GM12878 (cell line): ENCODE measurements at regions not wholly inside any gene's neighbourhood (a gene's known extent, or its start where the extent isn't known, plus 50 kb on each side); places are given as distances from the start of the nearest gene placed in this dataset.

Experiments
- ATAC-seq: fragments of 200-7000 bp; cut with Tn5 transposase; 3 replicates; pipeline ENCODE4 v1.9.1; 2020; ENCODE audit warnings: mild to moderate bottlenecking, moderate library complexity
- BruUV-seq: library from RNA; stranded (reverse); fragments of 400-500 nt; replicated peaks from 2 replicates; lab custom pipeline; 2021; lab: Mats Ljungman, UMichigan
- CTCF ChIA-PET: fragments of 300-600 bp; sonication (Branson Sonifier 250); formaldehyde crosslinking; extraction: SDS; loops from one replicate; lab custom pipeline; 2021; ENCODE audit warnings: inconsistent platforms; lab: Yijun Ruan, JAX
- POLR2A ChIA-PET: fragments of 350-600 bp; formaldehyde crosslinking; extraction: SDS; loops from one replicate; lab custom pipeline; 2021; ENCODE audit warnings: inconsistent platforms; lab: Charles Lee
- RAD21 ChIA-PET: fragments of 300-600 bp; sonication (Branson Sonifier 250); formaldehyde crosslinking; loops from one replicate; lab custom pipeline; 2023; ENCODE audit warnings: antibody characterized with exemption; ENCODE audit not compliant: unreplicated experiment; lab: Charles Lee
- SMC1A ChIA-PET: fragments of 300-600 bp; sonication (Branson Sonifier 250); formaldehyde crosslinking; loops from one replicate; lab custom pipeline; 2023; ENCODE audit not compliant: unreplicated experiment, uncharacterized antibody; lab: Charles Lee
- DNase-seq: peaks from one replicate; pipeline ENCODE4 v3.0.0-alpha.2; 2011; ENCODE audit warnings: low read depth, low spot score
- FAIRE-seq: peaks from 3 replicates; lab custom pipeline; 2011; peaks lifted over from hg19 to GRCh38; lab: Jason Lieb, UNC
- H2AFZ ChIP-seq: 2 replicates; pipeline ENCODE4 v1.6.0; 2011; ENCODE audit warnings: low read depth, low read length, control low read depth; ENCODE audit not compliant: control insufficient read depth
- H3K27ac ChIP-seq: 2 replicates; pipeline ENCODE4 v1.5.1; 2011; ENCODE audit warnings: control low read depth; ENCODE audit not compliant: control insufficient read depth, insufficient read depth
- H3K27me3 ChIP-seq, 2 experiments: replicated peaks in 1 of 2; 2 replicates each; pipeline versions ENCODE4 v1.6.0 to v1.6.1; 2011; ENCODE audit warnings: low read length in 1 of 2; ENCODE audit not compliant: control insufficient read depth in 2 of 2, insufficient read depth in 2 of 2
- H3K36me3 ChIP-seq, 2 experiments: 2 replicates each; pipeline ENCODE4 v1.5.1; 2011; ENCODE audit warnings: low read length in 1 of 2; ENCODE audit not compliant: control insufficient read depth in 2 of 2, insufficient read depth in 2 of 2
- H3K4me1 ChIP-seq: 2 replicates; pipeline ENCODE4 v1.6.1; 2011; ENCODE audit warnings: mild to moderate bottlenecking, low read length, moderate library complexity, mixed read lengths; ENCODE audit not compliant: control insufficient read depth, insufficient read depth
- H3K4me2 ChIP-seq: 2 replicates; pipeline ENCODE4 v1.6.0; 2011; ENCODE audit warnings: control low read depth; ENCODE audit not compliant: control insufficient read depth, insufficient read depth
- H3K4me3 ChIP-seq: fragments of 200-600 bp; sonication (generic); 2 replicates; pipeline ENCODE4 v1.5.1; 2016
- H3K79me2 ChIP-seq: 2 replicates; pipeline ENCODE4 v1.6.0; 2011; ENCODE audit warnings: low read length; ENCODE audit not compliant: control insufficient read depth, insufficient read depth
- H3K9ac ChIP-seq: 2 replicates; pipeline ENCODE4 v1.8.0; 2011; ENCODE audit warnings: low read length, control low read depth, mixed read lengths; ENCODE audit not compliant: control insufficient read depth, insufficient read depth
- H3K9me3 ChIP-seq: replicated peaks from 3 replicates; pipeline ENCODE4 v1.5.1; 2011; ENCODE audit warnings: mild to moderate bottlenecking, low read length; ENCODE audit not compliant: control insufficient read depth, insufficient read depth
- H4K20me1 ChIP-seq: 2 replicates; pipeline ENCODE4 v1.6.0; 2011; ENCODE audit not compliant: control insufficient read depth, insufficient read depth
- CBX3 ChIP-seq: fragments of 200-600 bp; sonication (generic); IDR thresholded peaks from 2 replicates; pipeline ENCODE4 v1.6.1; 2016; ENCODE audit warnings: low read depth, borderline replicate concordance
- ETV6 ChIP-seq, 2 experiments: fragments of 450-650 bp in 1 of 2; IDR thresholded peaks in 1 of 2; conservative IDR thresholded peaks in 1 of 2; 2 replicates each; pipeline ENCODE4 v1.6.1; 2014; ENCODE audit warnings: antibody characterized with exemption in 1 of 2, borderline replicate concordance in 1 of 2, low read depth in 1 of 2, mild to moderate bottlenecking in 1 of 2, moderate library complexity in 1 of 2
- KAT2A ChIP-seq: conservative IDR thresholded peaks from 2 replicates; pipeline ENCODE4 v1.6.1; 2011; ENCODE audit warnings: low read depth, low read length; ENCODE audit not compliant: control insufficient read depth
- NR2C1 ChIP-seq: fragments of 450-650 bp; IDR thresholded peaks from 2 replicates; pipeline ENCODE4 v1.6.1; 2017; ENCODE audit warnings: antibody characterized with exemption, mild to moderate bottlenecking, moderate library complexity
- NR2F1 ChIP-seq: fragments of 450-650 bp; conservative IDR thresholded peaks from 2 replicates; pipeline ENCODE4 v1.6.1; 2017; ENCODE audit warnings: mild to moderate bottlenecking
- PML ChIP-seq: IDR thresholded peaks from 2 replicates; pipeline ENCODE4 v1.6.1; 2012; ENCODE audit warnings: low read length, inconsistent platforms
- RELA ChIP-seq: fragments of 450-650 bp; IDR thresholded peaks from 2 replicates; pipeline ENCODE4 v1.8.0; 2014; ENCODE audit warnings: borderline replicate concordance; ENCODE audit not compliant: partially characterized antibody
- SIN3A ChIP-seq: IDR thresholded peaks from 2 replicates; pipeline ENCODE4 v1.6.1; 2012; ENCODE audit warnings: low read depth, low read length, improper control_type of control experiment
- SRF ChIP-seq, 2 experiments: IDR thresholded peaks; 2 replicates each; pipeline ENCODE4 v1.6.1; 2011; ENCODE audit warnings: low read depth in 2 of 2, low read length in 2 of 2, mild to moderate bottlenecking in 1 of 2, moderate library complexity in 1 of 2
- TCF7 ChIP-seq: IDR thresholded peaks from 2 replicates; pipeline ENCODE4 v1.6.1; 2014; ENCODE audit warnings: antibody characterized with exemption, borderline replicate concordance
- WGBS: methylation state at CpG from one replicate; pipeline ENCODE4 v1.1.6; 2016; ENCODE audit warnings: low lambda C conversion rate; ENCODE audit not compliant: insufficient replicate concordance, insufficient coverage; ENCODE audit errors: missing lambda C conversion rate; 5-methylcytosine and 5-hydroxymethylcytosine counted together
- in situ Hi-C: fragments of 300-500 bp; cut with MboI; formaldehyde crosslinking; loops from 9 replicates; pipeline ENCODE4 v1.14.3; 2018; ENCODE audit warnings: mixed read lengths
- intact Hi-C: fragments of 100-400 bp; cut with micrococcal nuclease; formaldehyde crosslinking; loops from one replicate; pipeline ENCODE4 v1.14.2; 2022; ENCODE audit not compliant: unreplicated experiment
- TF ChIP-seq, protein P1 (sequence below): fragments of 450-650 bp; IDR thresholded peaks from 2 replicates; pipeline ENCODE4 v1.6.1; 2018; ENCODE audit warnings: mild to moderate bottlenecking, low read depth, moderate library complexity; ENCODE audit not compliant: partially characterized antibody
- TF ChIP-seq, protein P2 (sequence below): IDR thresholded peaks from 2 replicates; pipeline ENCODE4 v1.6.1; 2012; ENCODE audit warnings: low read depth, low read length, improper control_type of control experiment

DNA sequence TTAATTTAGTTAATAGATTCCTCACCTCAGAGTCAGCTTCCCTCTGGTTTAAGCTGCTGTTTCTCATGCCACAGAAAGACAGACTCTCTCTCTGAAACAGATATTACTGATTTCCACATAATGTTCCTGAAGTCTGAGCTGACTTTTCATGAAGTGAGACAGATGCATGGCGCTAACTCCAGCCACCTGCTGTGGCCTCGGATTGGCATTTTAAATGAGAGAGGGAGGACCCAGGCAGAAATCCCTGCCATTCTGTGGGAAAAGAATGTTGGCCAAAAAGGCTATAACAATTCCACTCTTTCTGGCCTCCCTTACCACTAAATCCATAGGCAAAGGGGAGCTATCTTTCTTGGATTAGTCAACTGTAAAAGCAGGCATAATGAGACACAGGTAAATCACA is 354.1 kb upstream of the CDH4 start:
- Histone ChIP-seq H3K4me3 (no peak overlapping the region), H3K9me3 (no peaks in the 10 kb centered on the region; the same call in 2 of the 3 replicates), H3K4me2 (no peak overlapping the region), H3K27me3 (no peaks in the 10 kb centered on the region), H3K36me3 (no peaks in the 10 kb centered on the region), H3K4me1 (no peaks in the 10 kb centered on the region), H4K20me1 (no peaks in the 10 kb centered on the region), H3K79me2 (no peaks in the 10 kb centered on the region), H3K27ac (no peak overlapping the region), H3K9ac (no peak overlapping the region), H2AFZ (no peak overlapping the region)
- RAD21 ChIA-PET, result no interaction called here
- in situ Hi-C loops, result no loop called here
- POLR2A ChIA-PET, result no interaction called here
- no peak for FAIRE-seq
- SMC1A ChIA-PET, result no interaction called here
- intact Hi-C loops, result no loop called here
- BruUV-seq, result no TSS peak
- WGBS, result 0% methylated on average over 2 of the region's 2 CpGs
- TF ChIP-seq PML (no peak), KAT2A (no peak), ETV6 (conservative IDR thresholded peaks at IDR 0.05 in 1 of 2, IDR thresholded peaks at IDR 0.05 in 1 of 2; ENCODE audit: borderline replicate concordance in 1 of 2, low read depth in 1 of 2) (no peak), SIN3A (no peak), CBX3 (no peak), RELA (no peak), NR2C1 (no peak), SRF (IDR thresholded peaks at IDR 0.05; ENCODE audit: low read depth in 2 of 2, low read length in 2 of 2) (no peak), TCF7 (no peak), NR2F1 (no peak)
- TF ChIP-seq, protein P1, sequence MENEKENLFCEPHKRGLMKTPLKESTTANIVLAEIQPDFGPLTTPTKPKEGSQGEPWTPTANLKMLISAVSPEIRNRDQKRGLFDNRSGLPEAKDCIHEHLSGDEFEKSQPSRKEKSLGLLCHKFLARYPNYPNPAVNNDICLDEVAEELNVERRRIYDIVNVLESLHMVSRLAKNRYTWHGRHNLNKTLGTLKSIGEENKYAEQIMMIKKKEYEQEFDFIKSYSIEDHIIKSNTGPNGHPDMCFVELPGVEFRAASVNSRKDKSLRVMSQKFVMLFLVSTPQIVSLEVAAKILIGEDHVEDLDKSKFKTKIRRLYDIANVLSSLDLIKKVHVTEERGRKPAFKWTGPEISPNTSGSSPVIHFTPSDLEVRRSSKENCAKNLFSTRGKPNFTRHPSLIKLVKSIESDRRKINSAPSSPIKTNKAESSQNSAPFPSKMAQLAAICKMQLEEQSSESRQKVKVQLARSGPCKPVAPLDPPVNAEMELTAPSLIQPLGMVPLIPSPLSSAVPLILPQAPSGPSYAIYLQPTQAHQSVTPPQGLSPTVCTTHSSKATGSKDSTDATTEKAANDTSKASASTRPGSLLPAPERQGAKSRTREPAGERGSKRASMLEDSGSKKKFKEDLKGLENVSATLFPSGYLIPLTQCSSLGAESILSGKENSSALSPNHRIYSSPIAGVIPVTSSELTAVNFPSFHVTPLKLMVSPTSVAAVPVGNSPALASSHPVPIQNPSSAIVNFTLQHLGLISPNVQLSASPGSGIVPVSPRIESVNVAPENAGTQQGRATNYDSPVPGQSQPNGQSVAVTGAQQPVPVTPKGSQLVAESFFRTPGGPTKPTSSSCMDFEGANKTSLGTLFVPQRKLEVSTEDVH, result no peak
- TF ChIP-seq, protein P2, sequence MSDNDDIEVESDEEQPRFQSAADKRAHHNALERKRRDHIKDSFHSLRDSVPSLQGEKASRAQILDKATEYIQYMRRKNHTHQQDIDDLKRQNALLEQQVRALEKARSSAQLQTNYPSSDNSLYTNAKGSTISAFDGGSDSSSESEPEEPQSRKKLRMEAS, result no peak
- DNase-seq, result no peak
- CTCF ChIA-PET, result interaction anchor here (0.6 to 1.0 kb wide), 2 partner anchors 9 to 20 kb away, joined by 3 read pairs; no protein-coding TSS in a partner anchor
- no peak for ATAC-seq
